Nephron (organoid): ENCODE measurements at regions not wholly inside any gene's neighbourhood (a gene's known extent, or its start where the extent isn't known, plus 50 kb on each side); places are given as distances from the start of the nearest gene placed in this dataset.

Experiments used
- H3K27ac Mint-ChIP-seq, 3 experiments: 2 replicates each; pipeline ENCODE4 v1.8.0; 2020; ENCODE audit warnings: mixed read lengths in 3 of 3, mild to moderate bottlenecking in 2 of 3, moderate library complexity in 1 of 3
- H3K27me3 Mint-ChIP-seq: 2 replicates; pipeline ENCODE4 v1.8.0; 2021; ENCODE audit warnings: low read depth, mild to moderate bottlenecking, moderate library complexity, mixed read lengths
- H3K36me3 Mint-ChIP-seq: 2 replicates; pipeline ENCODE4 v1.8.0; 2020; ENCODE audit warnings: low read depth, mixed read lengths
- H3K4me1 Mint-ChIP-seq: 2 replicates; pipeline ENCODE4 v1.8.0; 2020; ENCODE audit warnings: mixed read lengths
- H3K4me3 Mint-ChIP-seq, 3 experiments: 2 replicates each; pipeline ENCODE4 v1.8.0; 2020; ENCODE audit warnings: mild to moderate bottlenecking in 3 of 3, mixed read lengths in 3 of 3, moderate library complexity in 2 of 3
- H3K9me3 Mint-ChIP-seq: 2 replicates; pipeline ENCODE4 v1.8.0; 2020; ENCODE audit warnings: mixed read lengths
- TF ChIP-seq, protein P1 (sequence below), 3 experiments: fragments of 200-600 bp; sonication (generic); IDR thresholded peaks; one replicate each; pipeline ENCODE4 v1.5.0; 2021; ENCODE audit warnings: antibody characterized with exemption in 3 of 3; ENCODE audit not compliant: unreplicated experiment in 3 of 3

DNA sequence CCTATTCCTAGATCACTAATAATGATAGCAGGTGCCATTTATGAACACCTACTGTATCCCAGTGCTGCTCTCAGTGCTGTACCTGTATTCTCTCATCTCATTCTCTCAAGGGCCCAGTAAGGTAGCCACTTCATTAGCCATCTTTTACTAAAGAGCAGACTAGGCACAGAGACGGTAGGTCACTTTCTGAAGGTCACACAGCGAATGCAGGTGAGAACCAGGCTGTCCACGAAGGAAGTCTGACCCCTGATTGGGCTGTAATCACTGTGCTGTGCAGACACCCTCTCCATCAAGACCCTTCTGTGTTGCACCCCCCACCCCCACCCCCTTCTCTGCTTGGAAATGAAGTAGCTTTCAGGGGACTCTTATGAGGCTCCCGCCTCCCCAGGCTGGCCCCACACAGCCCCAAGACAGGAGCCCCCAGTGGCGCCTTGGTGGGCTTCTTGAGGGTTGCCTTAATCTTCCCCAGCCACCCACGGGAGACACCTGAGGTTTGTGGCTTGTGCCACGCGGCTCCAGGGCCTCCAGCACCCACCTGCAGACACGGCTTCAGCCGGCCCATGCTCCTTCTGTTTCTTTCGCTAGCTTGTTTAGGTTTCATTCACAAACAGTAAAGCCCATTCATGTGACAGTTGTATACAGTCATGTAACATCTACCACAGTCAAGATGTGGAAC is 81.7 kb upstream of the FAM20C start:
- H3K36me3 Mint-ChIP-seq: peaks cover 6% of the 10 kb centered on the region
- peaks cover 8% of the 10 kb centered on the region for H3K4me1 Mint-ChIP-seq
- peaks cover 13% of the 10 kb centered on the region for H3K27me3 Mint-ChIP-seq
- TF ChIP-seq, protein P1, sequence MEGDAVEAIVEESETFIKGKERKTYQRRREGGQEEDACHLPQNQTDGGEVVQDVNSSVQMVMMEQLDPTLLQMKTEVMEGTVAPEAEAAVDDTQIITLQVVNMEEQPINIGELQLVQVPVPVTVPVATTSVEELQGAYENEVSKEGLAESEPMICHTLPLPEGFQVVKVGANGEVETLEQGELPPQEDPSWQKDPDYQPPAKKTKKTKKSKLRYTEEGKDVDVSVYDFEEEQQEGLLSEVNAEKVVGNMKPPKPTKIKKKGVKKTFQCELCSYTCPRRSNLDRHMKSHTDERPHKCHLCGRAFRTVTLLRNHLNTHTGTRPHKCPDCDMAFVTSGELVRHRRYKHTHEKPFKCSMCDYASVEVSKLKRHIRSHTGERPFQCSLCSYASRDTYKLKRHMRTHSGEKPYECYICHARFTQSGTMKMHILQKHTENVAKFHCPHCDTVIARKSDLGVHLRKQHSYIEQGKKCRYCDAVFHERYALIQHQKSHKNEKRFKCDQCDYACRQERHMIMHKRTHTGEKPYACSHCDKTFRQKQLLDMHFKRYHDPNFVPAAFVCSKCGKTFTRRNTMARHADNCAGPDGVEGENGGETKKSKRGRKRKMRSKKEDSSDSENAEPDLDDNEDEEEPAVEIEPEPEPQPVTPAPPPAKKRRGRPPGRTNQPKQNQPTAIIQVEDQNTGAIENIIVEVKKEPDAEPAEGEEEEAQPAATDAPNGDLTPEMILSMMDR (IDR thresholded peaks at IDR 0.05; ENCODE audit: unreplicated experiment in 3 of 3): no peak
- H3K4me3 Mint-ChIP-seq: no peak overlapping the region
- H3K27ac Mint-ChIP-seq: no peak overlapping the region
- peaks cover 31% of the 10 kb centered on the region for H3K9me3 Mint-ChIP-seq

DNA sequence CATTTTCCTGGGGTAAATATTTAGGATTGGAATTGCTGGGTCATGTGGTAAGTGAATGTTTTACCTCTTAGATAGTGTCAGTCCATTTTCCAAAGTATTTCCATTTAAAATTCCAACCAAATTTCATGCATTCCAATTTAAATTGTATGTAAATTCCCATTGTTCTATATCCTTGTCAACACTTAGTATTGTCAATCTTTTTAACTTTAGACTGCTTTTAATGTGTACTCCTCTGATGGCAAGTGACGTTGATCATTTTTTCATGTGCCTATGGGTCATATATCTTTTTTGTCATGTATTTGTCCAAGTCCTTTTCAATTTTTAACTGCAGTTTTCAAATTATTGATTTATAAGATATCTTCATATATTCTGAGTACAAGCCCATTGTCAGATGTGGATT is 80.8 kb upstream of the FAM20C start:
- H3K27me3 Mint-ChIP-seq: peaks cover 13% of the 10 kb centered on the region

DNA sequence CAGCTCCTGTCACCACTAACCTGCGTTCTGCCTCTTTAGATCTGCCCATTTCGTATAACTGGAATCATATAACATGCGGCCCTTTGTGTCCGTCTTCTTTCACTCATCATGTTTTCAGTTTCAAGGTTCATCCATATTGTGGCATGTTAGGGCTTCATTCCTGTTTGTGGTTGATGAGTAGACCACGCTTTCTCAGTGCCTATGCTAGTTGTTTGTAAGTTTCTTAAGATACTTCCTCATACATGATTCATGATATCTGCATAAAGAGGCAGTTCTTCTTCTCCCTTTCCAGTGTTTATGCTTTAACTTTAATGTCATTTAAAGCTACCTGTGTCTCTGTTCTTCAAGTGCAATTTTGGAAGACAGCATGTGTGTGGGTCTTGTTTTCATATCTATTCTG is 79.5 kb upstream of the FAM20C start:
- H3K4me3 Mint-ChIP-seq: no peak overlapping the region
- H3K4me1 Mint-ChIP-seq: peaks cover 8% of the 10 kb centered on the region
- H3K27me3 Mint-ChIP-seq: peaks cover 13% of the 10 kb centered on the region
- peaks cover 6% of the 10 kb centered on the region for H3K36me3 Mint-ChIP-seq
- no peak overlapping the region for H3K27ac Mint-ChIP-seq
- H3K9me3 Mint-ChIP-seq: peaks cover 31% of the 10 kb centered on the region
- TF ChIP-seq, protein P1 (IDR thresholded peaks at IDR 0.05; ENCODE audit: unreplicated experiment in 3 of 3): no peak

More for the DNA sequence above, 80.8 kb upstream of the FAM20C start:
- Mint-ChIP-seq H3K9me3 (peaks cover 31% of the 10 kb centered on the region), H3K36me3 (peaks cover 6% of the 10 kb centered on the region), H3K27ac (no peak overlapping the region), H3K4me3 (no peak overlapping the region), H3K4me1 (peaks cover 8% of the 10 kb centered on the region)
- TF ChIP-seq, protein P1 (IDR thresholded peaks at IDR 0.05; ENCODE audit: unreplicated experiment in 3 of 3): no peak

DNA sequence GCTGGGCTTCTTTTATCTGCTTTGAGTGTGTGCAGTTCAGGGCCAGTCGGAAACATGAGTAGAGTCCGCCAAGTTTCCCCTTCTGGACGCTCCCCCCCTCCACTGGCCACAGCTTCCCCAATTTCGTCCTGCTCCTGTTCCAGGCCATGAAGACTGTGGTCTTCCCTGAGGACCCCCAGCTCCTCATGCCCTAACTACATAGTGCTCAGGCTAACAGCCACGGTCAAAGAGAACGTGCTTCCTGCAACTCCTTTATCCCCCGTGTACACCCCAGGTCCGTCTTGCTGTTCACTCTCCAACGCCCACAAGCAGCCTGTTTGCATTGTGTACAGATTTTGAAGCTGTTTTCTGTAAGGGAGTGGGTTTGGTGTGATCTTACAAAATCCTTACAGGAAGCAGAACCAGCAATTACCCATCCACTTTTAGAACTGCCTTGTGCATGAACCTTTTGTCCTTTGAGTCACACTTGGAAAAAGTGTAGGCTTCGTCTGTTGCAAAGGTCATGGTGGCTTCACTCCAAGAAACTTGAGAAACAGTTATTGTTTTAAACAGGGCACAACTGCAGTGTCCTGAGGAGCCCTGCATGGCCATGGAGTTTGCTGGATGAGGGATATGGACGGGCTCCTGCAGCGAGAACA is 77.0 kb upstream of the FAM20C start:
- H3K4me1 Mint-ChIP-seq: peaks cover 19% of the 10 kb centered on the region
- TF ChIP-seq, protein P1 (IDR thresholded peaks at IDR 0.05; ENCODE audit: unreplicated experiment in 3 of 3): no peak
- H3K36me3 Mint-ChIP-seq: peaks cover 6% of the 10 kb centered on the region
- H3K9me3 Mint-ChIP-seq: peaks cover 31% of the 10 kb centered on the region
- H3K27ac Mint-ChIP-seq: peak overlapping the region in 1 of 3 experiments; percentile 6
- H3K4me3 Mint-ChIP-seq: no peak overlapping the region
- peaks cover 8% of the 10 kb centered on the region for H3K27me3 Mint-ChIP-seq

DNA sequence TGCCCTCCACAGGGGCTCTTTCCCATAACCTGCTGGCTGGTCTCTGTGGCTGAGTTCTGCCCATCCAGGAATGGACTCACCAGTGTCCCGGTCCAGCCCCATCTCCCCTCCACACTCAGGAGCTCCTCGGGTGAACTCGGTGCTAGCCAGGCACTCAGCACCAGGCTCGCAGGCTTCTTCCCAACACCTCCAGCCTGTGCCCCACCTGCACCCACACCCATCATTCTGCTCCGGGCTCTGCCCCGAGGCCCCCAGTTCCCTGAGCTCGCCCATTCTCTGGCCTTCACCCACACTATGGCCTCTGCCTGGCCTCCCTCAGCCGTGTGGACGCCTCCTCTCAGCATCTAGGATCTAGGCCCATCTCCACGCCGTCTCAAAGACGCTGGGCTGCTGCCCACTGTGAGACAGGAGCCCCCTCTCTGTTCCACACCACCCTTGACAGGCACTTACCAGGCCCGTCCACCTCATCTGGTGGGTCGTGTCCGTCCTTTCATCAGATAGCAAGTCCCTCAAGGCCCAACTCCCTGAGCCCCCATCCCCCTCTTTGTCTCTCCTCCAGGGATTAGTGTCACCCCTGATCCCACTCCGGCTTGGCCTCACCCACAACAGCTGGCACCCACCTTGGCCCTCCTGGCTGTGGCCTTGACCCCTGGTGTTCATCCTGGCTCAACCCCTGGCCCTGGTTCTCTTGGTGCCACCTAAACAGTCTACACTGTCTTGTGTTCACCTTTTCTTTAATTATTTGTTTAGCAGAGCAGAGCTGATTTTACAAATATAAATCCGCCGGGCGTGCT is 76.0 kb upstream of the FAM20C start:
- peaks cover 6% of the 10 kb centered on the region for H3K36me3 Mint-ChIP-seq
- peaks cover 31% of the 10 kb centered on the region for H3K9me3 Mint-ChIP-seq
- H3K27me3 Mint-ChIP-seq: peaks cover 8% of the 10 kb centered on the region
- H3K27ac Mint-ChIP-seq: peak overlapping the region in 1 of 3 experiments; percentile 23
- peaks cover 22% of the 10 kb centered on the region for H3K4me1 Mint-ChIP-seq
- TF ChIP-seq, protein P1 (IDR thresholded peaks at IDR 0.05; ENCODE audit: unreplicated experiment in 3 of 3): no peak
- no peak overlapping the region for H3K4me3 Mint-ChIP-seq
